C4-2B (cell line): ENCODE measurements at regions not wholly inside any gene's neighbourhood (a gene's known extent, or its start where the extent isn't known, plus 50 kb on each side); places are given as distances from the start of the nearest gene placed in this dataset.

Experiments
- ZFX ChIP-seq: fragments of 450-650 bp; IDR thresholded peaks from 2 replicates; pipeline ENCODE4 v1.6.1; 2017
- TF ChIP-seq, protein P1 (sequence below): fragments of 450-650 bp; conservative IDR thresholded peaks from 2 replicates; pipeline ENCODE4 v1.5.1; 2017; ENCODE audit warnings: mild to moderate bottlenecking

DNA sequence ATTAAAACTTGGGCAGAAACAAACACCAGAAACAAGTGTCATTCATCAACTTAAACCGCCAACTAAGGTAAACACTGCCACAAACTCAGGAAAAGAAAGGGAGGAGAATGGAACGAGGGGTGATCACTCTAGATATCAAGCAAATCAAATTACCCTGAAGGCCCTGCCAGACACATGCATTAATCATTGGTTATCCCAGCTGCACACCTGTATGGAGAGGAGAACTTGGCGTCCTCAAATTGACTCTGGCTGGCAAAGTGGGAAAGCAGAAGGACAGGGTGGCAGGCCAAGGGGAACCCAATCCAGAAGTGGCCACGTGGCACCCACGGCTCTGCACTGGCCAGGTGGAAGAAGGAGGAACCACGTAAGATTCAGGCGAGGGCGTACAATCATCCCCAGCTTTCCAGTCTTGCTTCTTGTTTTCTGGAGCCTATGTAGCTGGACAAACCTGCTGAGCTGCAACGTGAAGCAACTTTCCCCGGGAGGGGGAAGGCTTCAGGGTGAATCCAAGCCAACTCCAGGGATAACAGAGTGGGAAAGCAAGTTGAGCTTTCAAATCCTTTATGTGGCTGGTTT lies 156.2 kb upstream of the JARID2 start:
- TF ChIP-seq, protein P1, sequence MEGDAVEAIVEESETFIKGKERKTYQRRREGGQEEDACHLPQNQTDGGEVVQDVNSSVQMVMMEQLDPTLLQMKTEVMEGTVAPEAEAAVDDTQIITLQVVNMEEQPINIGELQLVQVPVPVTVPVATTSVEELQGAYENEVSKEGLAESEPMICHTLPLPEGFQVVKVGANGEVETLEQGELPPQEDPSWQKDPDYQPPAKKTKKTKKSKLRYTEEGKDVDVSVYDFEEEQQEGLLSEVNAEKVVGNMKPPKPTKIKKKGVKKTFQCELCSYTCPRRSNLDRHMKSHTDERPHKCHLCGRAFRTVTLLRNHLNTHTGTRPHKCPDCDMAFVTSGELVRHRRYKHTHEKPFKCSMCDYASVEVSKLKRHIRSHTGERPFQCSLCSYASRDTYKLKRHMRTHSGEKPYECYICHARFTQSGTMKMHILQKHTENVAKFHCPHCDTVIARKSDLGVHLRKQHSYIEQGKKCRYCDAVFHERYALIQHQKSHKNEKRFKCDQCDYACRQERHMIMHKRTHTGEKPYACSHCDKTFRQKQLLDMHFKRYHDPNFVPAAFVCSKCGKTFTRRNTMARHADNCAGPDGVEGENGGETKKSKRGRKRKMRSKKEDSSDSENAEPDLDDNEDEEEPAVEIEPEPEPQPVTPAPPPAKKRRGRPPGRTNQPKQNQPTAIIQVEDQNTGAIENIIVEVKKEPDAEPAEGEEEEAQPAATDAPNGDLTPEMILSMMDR: no peak
- TF ChIP-seq ZFX: no peak
